ENCODE measurements at regions not wholly inside any gene's neighbourhood (a gene's known extent, or its start where the extent isn't known, plus 50 kb on each side); places are given as distances from the start of the nearest gene placed in this dataset.

DNA sequence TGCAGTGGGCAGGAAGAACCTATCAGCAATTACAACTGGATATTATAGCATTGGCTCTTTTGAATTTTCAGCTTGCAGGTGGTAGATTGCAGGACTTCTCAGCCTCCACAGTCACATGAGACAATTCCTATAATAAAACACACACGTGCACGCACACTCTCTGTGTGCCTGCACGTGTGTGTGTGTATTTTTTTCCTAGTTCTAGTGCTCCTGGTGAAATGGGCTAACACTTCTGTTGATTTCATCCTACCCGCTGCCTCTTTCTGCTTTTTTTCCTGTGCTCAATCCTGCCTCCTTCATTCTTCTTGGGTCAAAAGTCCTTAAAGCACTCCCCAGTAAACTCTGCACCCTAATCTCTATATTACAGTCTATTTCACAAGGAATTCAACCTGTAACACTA lies 320.1 kb downstream of the OSTF1 start:
- H2AFZ ChIP-seq (ENCODE audit: low read depth, low read length), result no peak overlapping the region
- no peak overlapping the region for H3K27ac ChIP-seq (ENCODE audit: low read length)
- no peaks in the 10 kb centered on the region for H3K27me3 ChIP-seq (ENCODE audit: low read depth, low read length)
- no peaks in the 10 kb centered on the region for H3K36me3 ChIP-seq (replicated peaks; ENCODE audit: low read depth, low read length)
- no peak overlapping the region for H3K4me3 ChIP-seq (ENCODE audit: low read length)
- H3K79me2 ChIP-seq (ENCODE audit: low read length), result no peaks in the 10 kb centered on the region
- no peaks in the 10 kb centered on the region for H4K20me1 ChIP-seq (ENCODE audit: insufficient read depth, low read length)
- no peaks in the 10 kb centered on the region for H3K4me1 ChIP-seq (ENCODE audit: low read length)
- H3K4me2 ChIP-seq (ENCODE audit: low read length), result no peak overlapping the region
- no peaks in the 10 kb centered on the region for H3K9me3 ChIP-seq (ENCODE audit: insufficient read depth, low read length)
- H3K9ac ChIP-seq (ENCODE audit: low read length), result no peak overlapping the region
- TF ChIP-seq, protein P1, sequence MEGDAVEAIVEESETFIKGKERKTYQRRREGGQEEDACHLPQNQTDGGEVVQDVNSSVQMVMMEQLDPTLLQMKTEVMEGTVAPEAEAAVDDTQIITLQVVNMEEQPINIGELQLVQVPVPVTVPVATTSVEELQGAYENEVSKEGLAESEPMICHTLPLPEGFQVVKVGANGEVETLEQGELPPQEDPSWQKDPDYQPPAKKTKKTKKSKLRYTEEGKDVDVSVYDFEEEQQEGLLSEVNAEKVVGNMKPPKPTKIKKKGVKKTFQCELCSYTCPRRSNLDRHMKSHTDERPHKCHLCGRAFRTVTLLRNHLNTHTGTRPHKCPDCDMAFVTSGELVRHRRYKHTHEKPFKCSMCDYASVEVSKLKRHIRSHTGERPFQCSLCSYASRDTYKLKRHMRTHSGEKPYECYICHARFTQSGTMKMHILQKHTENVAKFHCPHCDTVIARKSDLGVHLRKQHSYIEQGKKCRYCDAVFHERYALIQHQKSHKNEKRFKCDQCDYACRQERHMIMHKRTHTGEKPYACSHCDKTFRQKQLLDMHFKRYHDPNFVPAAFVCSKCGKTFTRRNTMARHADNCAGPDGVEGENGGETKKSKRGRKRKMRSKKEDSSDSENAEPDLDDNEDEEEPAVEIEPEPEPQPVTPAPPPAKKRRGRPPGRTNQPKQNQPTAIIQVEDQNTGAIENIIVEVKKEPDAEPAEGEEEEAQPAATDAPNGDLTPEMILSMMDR (IDR thresholded peaks at IDR 0.05; ENCODE audit: low read depth, low read length), result no peak
- TF ChIP-seq EZH2phosphoT487 (IDR thresholded peaks at IDR 0.05; ENCODE audit: low read depth), result no peak

DNA sequence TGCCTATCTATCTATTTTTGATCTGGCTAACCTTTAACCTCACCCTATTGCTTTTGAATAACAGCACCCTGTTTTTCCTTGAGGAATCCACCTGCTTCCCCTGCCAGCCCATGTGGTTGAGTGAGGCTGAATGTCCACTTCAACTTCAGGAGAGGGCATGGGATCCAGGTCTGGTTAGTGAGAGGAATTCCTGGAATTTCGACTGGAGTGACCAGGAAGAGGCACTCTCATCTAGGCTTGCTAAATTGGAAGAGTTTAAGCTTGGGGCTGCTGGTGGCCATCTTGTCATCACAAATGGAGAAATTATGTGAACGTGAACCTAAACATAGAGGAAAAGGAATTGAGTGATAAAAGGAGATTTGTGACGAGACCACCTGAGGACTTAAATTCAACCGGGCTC lies 322.1 kb downstream of the OSTF1 start:
- H2AFZ ChIP-seq (ENCODE audit: low read depth, low read length), result no peak overlapping the region

GRCh38 chr9:75414371-75415160 lies 326.3 kb downstream of the OSTF1 start:
- Histone ChIP-seq H3K9ac (ENCODE audit: low read length) (no peak overlapping the region), H3K4me2 (ENCODE audit: low read length) (no peak overlapping the region)

More for the DNA sequence above, 322.1 kb downstream of the OSTF1 start:
- no peaks in the 10 kb centered on the region for H3K27me3 ChIP-seq (ENCODE audit: low read depth, low read length)
- TF ChIP-seq, protein P1 (IDR thresholded peaks at IDR 0.05; ENCODE audit: low read depth, low read length), result no peak
- TF ChIP-seq EZH2phosphoT487 (IDR thresholded peaks at IDR 0.05; ENCODE audit: low read depth), result no peak
- H3K9me3 ChIP-seq (ENCODE audit: insufficient read depth, low read length), result no peaks in the 10 kb centered on the region
- no peaks in the 10 kb centered on the region for H4K20me1 ChIP-seq (ENCODE audit: insufficient read depth, low read length)
- H3K36me3 ChIP-seq (replicated peaks; ENCODE audit: low read depth, low read length), result no peaks in the 10 kb centered on the region
- H3K4me2 ChIP-seq (ENCODE audit: low read length), result no peak overlapping the region
- no peaks in the 10 kb centered on the region for H3K79me2 ChIP-seq (ENCODE audit: low read length)
- H3K4me1 ChIP-seq (ENCODE audit: low read length), result no peaks in the 10 kb centered on the region
- H3K9ac ChIP-seq (ENCODE audit: low read length), result no peak overlapping the region
- H3K27ac ChIP-seq (ENCODE audit: low read length), result no peak overlapping the region
- H3K4me3 ChIP-seq (ENCODE audit: low read length), result no peak overlapping the region

GRCh38 chr9:75417471-75417870 lies 329.2 kb downstream of the OSTF1 start:
- Histone ChIP-seq H3K4me3 (ENCODE audit: low read length) (no peak overlapping the region), H2AFZ (ENCODE audit: low read depth, low read length) (no peak overlapping the region), H4K20me1 (ENCODE audit: insufficient read depth, low read length) (no peaks in the 10 kb centered on the region), H3K9ac (ENCODE audit: low read length) (no peak overlapping the region), H3K4me1 (ENCODE audit: low read length) (no peaks in the 10 kb centered on the region), H3K9me3 (ENCODE audit: insufficient read depth, low read length) (no peaks in the 10 kb centered on the region), H3K36me3 (replicated peaks; ENCODE audit: low read depth, low read length) (no peaks in the 10 kb centered on the region), H3K4me2 (ENCODE audit: low read length) (no peak overlapping the region), H3K27ac (ENCODE audit: low read length) (no peak overlapping the region), H3K79me2 (ENCODE audit: low read length) (no peaks in the 10 kb centered on the region), H3K27me3 (ENCODE audit: low read depth, low read length) (no peaks in the 10 kb centered on the region)
- TF ChIP-seq EZH2phosphoT487 (IDR thresholded peaks at IDR 0.05; ENCODE audit: low read depth), result no peak
- TF ChIP-seq, protein P1 (IDR thresholded peaks at IDR 0.05; ENCODE audit: low read depth, low read length), result no peak

More at GRCh38 chr9:75414371-75415160, 326.3 kb downstream of the OSTF1 start:
- Histone ChIP-seq H3K36me3 (replicated peaks; ENCODE audit: low read depth, low read length) (no peaks in the 10 kb centered on the region), H3K9me3 (ENCODE audit: insufficient read depth, low read length) (no peaks in the 10 kb centered on the region), H3K27me3 (ENCODE audit: low read depth, low read length) (no peaks in the 10 kb centered on the region), H2AFZ (ENCODE audit: low read depth, low read length) (no peak overlapping the region), H3K4me1 (ENCODE audit: low read length) (no peaks in the 10 kb centered on the region), H3K4me3 (ENCODE audit: low read length) (no peak overlapping the region), H4K20me1 (ENCODE audit: insufficient read depth, low read length) (no peaks in the 10 kb centered on the region), H3K79me2 (ENCODE audit: low read length) (no peaks in the 10 kb centered on the region), H3K27ac (ENCODE audit: low read length) (no peak overlapping the region)
- TF ChIP-seq, protein P1 (IDR thresholded peaks at IDR 0.05; ENCODE audit: low read depth, low read length), result no peak
- TF ChIP-seq EZH2phosphoT487 (IDR thresholded peaks at IDR 0.05; ENCODE audit: low read depth), result no peak

Data from OCI-LY3 (cell line).